Gastrocnemius medialis (tissue), 4 donors: ENCODE measurements at regions not wholly inside any gene's neighbourhood (a gene's known extent, or its start where the extent isn't known, plus 50 kb on each side); places are given as distances from the start of the nearest gene placed in this dataset.

ENCODE experiments used
- ATAC-seq, 2 donors: fragments of 150-250 bp; one replicate each; pipeline ENCODE4 v1.9.1; 2016
- DNase-seq, 2 donors: peaks; one replicate each; pipeline ENCODE4 v3.0.0-alpha.2; 2019
- H3K27ac ChIP-seq, 4 donors: fragments of 200-600 bp; sonication (generic); 1 replicate in 1 of 4; 2 replicates in 3 of 4; pipeline ENCODE4 v1.5.1; 2016 to 2018; ENCODE audit warnings: mild to moderate bottlenecking in 2 of 4, moderate library complexity in 1 of 4
- H3K27me3 ChIP-seq, 3 donors: fragments of 200-600 bp; sonication (generic) in 2 of 3; 1 replicate in 1 of 3; 2 replicates in 2 of 3; pipeline versions ENCODE4 v1.5.1 to v1.6.0; 2016 to 2019; ENCODE audit warnings: mild to moderate bottlenecking in 1 of 3, moderate library complexity in 1 of 3
- H3K36me3 ChIP-seq, 2 donors: fragments of 200-600 bp; sonication (generic) in 1 of 2; one replicate each; pipeline ENCODE4 v1.5.1; 2017 to 2018
- H3K4me1 ChIP-seq, 2 donors: fragments of 200-600 bp; sonication (generic) in 1 of 2; one replicate each; pipeline ENCODE4 v1.5.1; 2016 to 2017; ENCODE audit warnings: mild to moderate bottlenecking in 2 of 2
- H3K4me3 ChIP-seq, 4 donors: fragments of 200-600 bp; sonication (generic) in 3 of 4; 1 replicate in 1 of 4; 2 replicates in 3 of 4; pipeline ENCODE4 v1.5.1; 2016 to 2019; ENCODE audit warnings: mild to moderate bottlenecking in 2 of 4
- H3K9me3 ChIP-seq, 3 donors: fragments of 200-600 bp; sonication (generic) in 2 of 3; 1 replicate in 1 of 3; 2 replicates in 2 of 3; pipeline ENCODE4 v1.5.1; 2016 to 2019
- CTCF ChIP-seq, 5 experiments: fragments of 450-650 bp in 3 of 5; fragments of 200-600 bp in 2 of 5; sonication (generic) in 2 of 5; IDR thresholded peaks in 4 of 5; conservative IDR thresholded peaks in 1 of 5; 1 replicate in 4 of 5; 2 replicates in 1 of 5; pipeline ENCODE4 v1.5.1; 2016 to 2019; ENCODE audit warnings: antibody characterized with exemption in 5 of 5, mild to moderate bottlenecking in 3 of 5, moderate library complexity in 3 of 5
- POLR2A ChIP-seq, 2 donors: fragments of 450-650 bp; IDR thresholded peaks; one replicate each; pipeline ENCODE4 v1.6.1; 2017; ENCODE audit warnings: antibody characterized with exemption in 2 of 2, mild to moderate bottlenecking in 2 of 2, moderate library complexity in 2 of 2
- in situ Hi-C, 4 donors: fragments of 200-750 bp; cut with MboI; loops; one replicate each; pipeline versions ENCODE4 v1.15.0 to v1.8.0; 2017; ENCODE audit warnings: low sequenced_read_pairs in 4 of 4
- intact Hi-C: fragments of 100-400 bp; cut with DNase I; formaldehyde crosslinking; loops from one replicate; pipeline ENCODE4 v1.15.1; 2023; ENCODE audit warnings: low total_unique reads

- no peak for DNase-seq
- no peak for ATAC-seq
- intact Hi-C loops = no loop called here
- Histone ChIP-seq H3K27ac (no peak overlapping the region), H3K4me1 (no peaks in the 10 kb centered on the region), H3K4me3 (no peak overlapping the region), H3K36me3 (no peaks in the 10 kb centered on the region), H3K27me3 (no peaks in the 10 kb centered on the region), H3K9me3 (no peaks in the 10 kb centered on the region)
- in situ Hi-C loops = no loop called here
- TF ChIP-seq POLR2A (IDR thresholded peaks at IDR 0.05) (no peak), CTCF (IDR thresholded peaks at IDR 0.05 in 4 of 5, conservative IDR thresholded peaks at IDR 0.05 in 1 of 5) (no peak)
Measured at GRCh38 chr9:78127279-78128225, 95.9 kb upstream of the GNAQ start.

- Histone ChIP-seq H3K9me3 (no peaks in the 10 kb centered on the region), H3K36me3 (no peaks in the 10 kb centered on the region), H3K4me1 (no peaks in the 10 kb centered on the region), H3K4me3 (no peak overlapping the region), H3K27me3 (no peaks in the 10 kb centered on the region), H3K27ac (no peak overlapping the region)
- intact Hi-C loops (no loop called here), in situ Hi-C loops (no loop called here)
- DNase-seq (no peak), ATAC-seq (no peak)
- no peak for TF ChIP-seq CTCF (IDR thresholded peaks at IDR 0.05 in 4 of 5, conservative IDR thresholded peaks at IDR 0.05 in 1 of 5)
- no peak for TF ChIP-seq POLR2A (IDR thresholded peaks at IDR 0.05)
Measured at GRCh38 chr9:78123808-78124207, 92.2 kb upstream of the GNAQ start.

- H3K27me3 ChIP-seq = no peaks in the 10 kb centered on the region
- no peak for ATAC-seq
- H3K27ac ChIP-seq = no peak overlapping the region
- DNase-seq = no peak
- intact Hi-C loops (no loop called here), in situ Hi-C loops (no loop called here)
- H3K4me3 ChIP-seq = no peak overlapping the region
- H3K36me3 ChIP-seq = no peaks in the 10 kb centered on the region
- H3K9me3 ChIP-seq = no peaks in the 10 kb centered on the region
- TF ChIP-seq CTCF (IDR thresholded peaks at IDR 0.05 in 4 of 5, conservative IDR thresholded peaks at IDR 0.05 in 1 of 5) (no peak), POLR2A (IDR thresholded peaks at IDR 0.05) (no peak)
- no peaks in the 10 kb centered on the region for H3K4me1 ChIP-seq
Measured at GRCh38 chr9:78122631-78123030, 91.0 kb upstream of the GNAQ start.

- intact Hi-C loops = no loop called here
- TF ChIP-seq CTCF (IDR thresholded peaks at IDR 0.05 in 4 of 5, conservative IDR thresholded peaks at IDR 0.05 in 1 of 5) = peak in 3 of 5 experiments; percentile 18 to 48 (median 39)
- TF ChIP-seq POLR2A (IDR thresholded peaks at IDR 0.05) = no peak
- Histone ChIP-seq H3K27me3 (no peaks in the 10 kb centered on the region), H3K4me1 (no peaks in the 10 kb centered on the region), H3K9me3 (no peaks in the 10 kb centered on the region), H3K4me3 (no peak overlapping the region), H3K27ac (no peak overlapping the region), H3K36me3 (no peaks in the 10 kb centered on the region)
- ATAC-seq (no peak), DNase-seq (peak in 1 of 2 donors; percentile 15)
- in situ Hi-C loops = no loop called here
Measured at GRCh38 chr9:78121488-78121887, 89.9 kb upstream of the GNAQ start.
